Inflammatory macrophage treated with lipopolysaccharide for 1 hour (primary cell): ENCODE measurements at regions not wholly inside any gene's neighbourhood (a gene's known extent, or its start where the extent isn't known, plus 50 kb on each side); places are given as distances from the start of the nearest gene placed in this dataset.

Source experiments
- DNase-seq, 2 donors: peaks; one replicate each; pipeline ENCODE4 v3.0.0-alpha.2; 2020 to 2022

GRCh38 chr7:46558482-46559193 lies 637.6 kb upstream of the IGFBP3 start:
- DNase-seq: no peak

GRCh38 chr7:46557781-46558180 lies 636.7 kb upstream of the IGFBP3 start:
- DNase-seq: no peak

GRCh38 chr7:46557295-46557711 lies 636.2 kb upstream of the IGFBP3 start:
- DNase-seq: no peak

- no peak for DNase-seq
Measured at GRCh38 chr7:46554688-46555422, 633.8 kb upstream of the IGFBP3 start.

GRCh38 chr7:46551603-46552002 lies 630.5 kb upstream of the IGFBP3 start:
- DNase-seq: no peak

GRCh38 chr7:46550864-46551263 lies 629.8 kb upstream of the IGFBP3 start:
- no peak for DNase-seq

GRCh38 chr7:46549892-46550639 lies 629.0 kb upstream of the IGFBP3 start:
- DNase-seq: no peak

GRCh38 chr7:46549347-46549746 lies 628.3 kb upstream of the IGFBP3 start:
- DNase-seq: no peak

- DNase-seq: no peak
Measured at GRCh38 chr7:46547044-46547443, 626.0 kb upstream of the IGFBP3 start.

- no peak for DNase-seq
Measured at GRCh38 chr7:46545790-46546189, 624.7 kb upstream of the IGFBP3 start.

GRCh38 chr7:46544396-46545008 lies 623.4 kb upstream of the IGFBP3 start:
- no peak for DNase-seq

GRCh38 chr7:46542076-46542475 lies 621.0 kb upstream of the IGFBP3 start:
- DNase-seq: no peak

GRCh38 chr7:46539892-46540483 lies 618.9 kb upstream of the IGFBP3 start:
- no peak for DNase-seq

GRCh38 chr7:46537191-46537905 lies 616.3 kb upstream of the IGFBP3 start:
- DNase-seq: no peak

- DNase-seq: no peak
Measured at GRCh38 chr7:46534664-46535588, 613.9 kb upstream of the IGFBP3 start.

GRCh38 chr7:46533946-46534345 lies 612.9 kb upstream of the IGFBP3 start:
- DNase-seq: no peak

- no peak for DNase-seq
Measured at GRCh38 chr7:46532571-46532970, 611.5 kb upstream of the IGFBP3 start.

GRCh38 chr7:46530081-46530750 lies 609.1 kb upstream of the IGFBP3 start:
- DNase-seq: no peak

GRCh38 chr7:46527360-46527759 lies 606.3 kb upstream of the IGFBP3 start:
- no peak for DNase-seq

GRCh38 chr7:46525876-46526275 lies 604.8 kb upstream of the IGFBP3 start:
- no peak for DNase-seq

GRCh38 chr7:46524350-46524749 lies 603.3 kb upstream of the IGFBP3 start:
- DNase-seq: no peak
